C4-2B (cell line): ENCODE measurements at regions not wholly inside any gene's neighbourhood (a gene's known extent, or its start where the extent isn't known, plus 50 kb on each side); places are given as distances from the start of the nearest gene placed in this dataset.

ENCODE experiments used
- ZFX ChIP-seq: fragments of 450-650 bp; IDR thresholded peaks from 2 replicates; pipeline ENCODE4 v1.6.1; 2017
- TF ChIP-seq, protein P1 (sequence below): fragments of 450-650 bp; conservative IDR thresholded peaks from 2 replicates; pipeline ENCODE4 v1.5.1; 2017; ENCODE audit warnings: mild to moderate bottlenecking

DNA sequence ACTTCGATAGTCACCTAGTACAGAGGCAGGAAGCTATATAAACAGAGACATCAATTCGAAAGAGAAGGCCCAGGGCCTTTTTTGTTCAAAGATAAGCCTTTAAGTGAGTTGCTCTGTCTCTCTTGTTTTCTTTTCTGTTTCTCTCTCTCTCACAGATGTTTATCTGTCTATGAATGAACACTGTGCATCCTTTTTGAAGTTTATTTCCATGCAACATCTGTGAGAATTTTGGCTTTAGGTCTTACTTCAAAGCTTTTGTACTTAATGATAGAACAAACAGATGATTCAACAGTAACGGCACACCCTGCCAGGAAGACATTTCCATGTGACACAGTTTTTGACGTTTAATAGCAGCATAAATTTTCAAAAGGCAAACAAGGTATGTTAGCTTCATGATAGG is 1413.1 kb upstream of the CDH6 start:
- no peak for TF ChIP-seq ZFX
- TF ChIP-seq, protein P1, sequence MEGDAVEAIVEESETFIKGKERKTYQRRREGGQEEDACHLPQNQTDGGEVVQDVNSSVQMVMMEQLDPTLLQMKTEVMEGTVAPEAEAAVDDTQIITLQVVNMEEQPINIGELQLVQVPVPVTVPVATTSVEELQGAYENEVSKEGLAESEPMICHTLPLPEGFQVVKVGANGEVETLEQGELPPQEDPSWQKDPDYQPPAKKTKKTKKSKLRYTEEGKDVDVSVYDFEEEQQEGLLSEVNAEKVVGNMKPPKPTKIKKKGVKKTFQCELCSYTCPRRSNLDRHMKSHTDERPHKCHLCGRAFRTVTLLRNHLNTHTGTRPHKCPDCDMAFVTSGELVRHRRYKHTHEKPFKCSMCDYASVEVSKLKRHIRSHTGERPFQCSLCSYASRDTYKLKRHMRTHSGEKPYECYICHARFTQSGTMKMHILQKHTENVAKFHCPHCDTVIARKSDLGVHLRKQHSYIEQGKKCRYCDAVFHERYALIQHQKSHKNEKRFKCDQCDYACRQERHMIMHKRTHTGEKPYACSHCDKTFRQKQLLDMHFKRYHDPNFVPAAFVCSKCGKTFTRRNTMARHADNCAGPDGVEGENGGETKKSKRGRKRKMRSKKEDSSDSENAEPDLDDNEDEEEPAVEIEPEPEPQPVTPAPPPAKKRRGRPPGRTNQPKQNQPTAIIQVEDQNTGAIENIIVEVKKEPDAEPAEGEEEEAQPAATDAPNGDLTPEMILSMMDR, result no peak
